ENCODE measurements at regions not wholly inside any gene's neighbourhood (a gene's known extent, or its start where the extent isn't known, plus 50 kb on each side); places are given as distances from the start of the nearest gene placed in this dataset.

GRCh38 chr10:7029672-7030071 is 381.2 kb downstream of the SFMBT2 start:
- TF ChIP-seq CBX3 (IDR thresholded peaks at IDR 0.05; ENCODE audit: low read depth) = no peak
- TF ChIP-seq MAX (IDR thresholded peaks at IDR 0.05) = no peak
- no peak for TF ChIP-seq EZH2phosphoT487 (IDR thresholded peaks at IDR 0.05; ENCODE audit: borderline replicate concordance)
- no peak for TF ChIP-seq TCF7L2 (IDR thresholded peaks at IDR 0.05; ENCODE audit: borderline replicate concordance, extremely low read depth, insufficient read depth, insufficient read length)
- no peaks in the 10 kb centered on the region for H3K4me1 ChIP-seq (ENCODE audit: control insufficient read depth in 1 of 2, insufficient read depth in 2 of 2, low read length in 2 of 2)
- POLR2A ChIA-PET = no interaction called here
- no peak overlapping the region for H2AFZ ChIP-seq (ENCODE audit: low read depth, low read length, poor library complexity, severe bottlenecking)
- H3K9me3 ChIP-seq (ENCODE audit: control insufficient read depth in 1 of 2, insufficient read depth in 1 of 2, low read depth in 1 of 2, low read length in 2 of 2) = no peaks in the 10 kb centered on the region
- intact Hi-C loops (cut with micrococcal nuclease) = no loop called here
- BruUV-seq (replicated peaks) = no TSS peak
- no peak overlapping the region for H3K4me2 ChIP-seq (ENCODE audit: low read length)
- no peaks in the 10 kb centered on the region for H3K79me2 ChIP-seq (ENCODE audit: insufficient read depth, low read length)
- CTCF ChIA-PET = no interaction called here
- no peak overlapping the region for H3K9ac ChIP-seq (ENCODE audit: low read length)
- RAD21 ChIA-PET (ENCODE audit: low non-redundant PET in 1 of 2, low total read pairs in 2 of 2, uncharacterized antibody in 2 of 2, unreplicated experiment in 2 of 2) = no interaction called here
- H3K9me2 ChIP-seq (ENCODE audit: insufficient read depth) = no peaks in the 10 kb centered on the region
- H4K20me1 ChIP-seq (ENCODE audit: insufficient read depth) = no peaks in the 10 kb centered on the region
- ATAC-seq = no peak
- H3K27ac ChIP-seq (ENCODE audit: low read depth, low read length) = no peak overlapping the region
- no peaks in the 10 kb centered on the region for H3K27me3 ChIP-seq (ENCODE audit: insufficient read depth, low read length)
- no peak overlapping the region for H3K4me3 ChIP-seq (replicated peaks in 1 of 2; ENCODE audit: low read depth in 1 of 2, low read length in 2 of 2)
- no peak for DNase-seq (ENCODE audit: low read depth, low spot score)
- H3K36me3 ChIP-seq (ENCODE audit: control insufficient read depth in 1 of 2, insufficient read depth in 2 of 2, low read length in 2 of 2) = no peaks in the 10 kb centered on the region

- Histone ChIP-seq H3K4me2 (ENCODE audit: low read length) (no peak overlapping the region), H3K4me1 (ENCODE audit: control insufficient read depth in 1 of 2, insufficient read depth in 2 of 2, low read length in 2 of 2) (no peaks in the 10 kb centered on the region), H3K36me3 (ENCODE audit: control insufficient read depth in 1 of 2, insufficient read depth in 2 of 2, low read length in 2 of 2) (no peaks in the 10 kb centered on the region), H4K20me1 (ENCODE audit: insufficient read depth) (no peaks in the 10 kb centered on the region), H3K27ac (ENCODE audit: low read depth, low read length) (no peak overlapping the region), H3K27me3 (ENCODE audit: insufficient read depth, low read length) (no peaks in the 10 kb centered on the region), H2AFZ (ENCODE audit: low read depth, low read length, poor library complexity, severe bottlenecking) (no peak overlapping the region), H3K9ac (ENCODE audit: low read length) (no peak overlapping the region), H3K79me2 (ENCODE audit: insufficient read depth, low read length) (no peaks in the 10 kb centered on the region), H3K9me2 (ENCODE audit: insufficient read depth) (no peaks in the 10 kb centered on the region), H3K4me3 (replicated peaks in 1 of 2; ENCODE audit: low read depth in 1 of 2, low read length in 2 of 2) (no peak overlapping the region), H3K9me3 (ENCODE audit: control insufficient read depth in 1 of 2, insufficient read depth in 1 of 2, low read depth in 1 of 2, low read length in 2 of 2) (no peaks in the 10 kb centered on the region)
- DNase-seq (ENCODE audit: low read depth, low spot score) (no peak), ATAC-seq (no peak)
- ChIA-PET POLR2A (no interaction called here), RAD21 (ENCODE audit: low non-redundant PET in 1 of 2, low total read pairs in 2 of 2, uncharacterized antibody in 2 of 2, unreplicated experiment in 2 of 2) (no interaction called here), CTCF (no interaction called here)
- BruUV-seq (replicated peaks) = no TSS peak
- no peak for TF ChIP-seq ZBTB33 (IDR thresholded peaks at IDR 0.05; ENCODE audit: extremely low read depth, insufficient replicate concordance, low read length)
- no peak for TF ChIP-seq CEBPB (IDR thresholded peaks at IDR 0.05; ENCODE audit: low read depth)
- no peak for TF ChIP-seq EZH2 (IDR thresholded peaks at IDR 0.05)
- TF ChIP-seq FOSL1 (IDR thresholded peaks at IDR 0.05; ENCODE audit: low read depth) = no peak
- no peak for TF ChIP-seq ZNF274 (IDR thresholded peaks at IDR 0.05; ENCODE audit: low read depth, low read length)
- TF ChIP-seq CTCF (IDR thresholded peaks at IDR 0.05 in 2 of 3, conservative IDR thresholded peaks at IDR 0.05 in 1 of 3; ENCODE audit: borderline replicate concordance in 1 of 3, insufficient read depth in 1 of 3, low read depth in 2 of 3, low read length in 2 of 3) = no peak
- TF ChIP-seq YY1 (IDR thresholded peaks at IDR 0.05; ENCODE audit: extremely low read depth, insufficient replicate concordance, low read depth, low read length) = no peak
- no peak for TF ChIP-seq CBX3 (IDR thresholded peaks at IDR 0.05; ENCODE audit: low read depth)
- no peak for TF ChIP-seq POLR2AphosphoS5 (IDR thresholded peaks at IDR 0.05; ENCODE audit: low read depth, low read length)
- TF ChIP-seq TCF7L2 (IDR thresholded peaks at IDR 0.05; ENCODE audit: borderline replicate concordance, extremely low read depth, insufficient read depth, insufficient read length) = no peak
- TF ChIP-seq POLR2A (IDR thresholded peaks at IDR 0.05; ENCODE audit: borderline replicate concordance, extremely low read depth, insufficient read depth, insufficient read length) = no peak
- TF ChIP-seq MAX (IDR thresholded peaks at IDR 0.05) = no peak
- TF ChIP-seq SIN3A (IDR thresholded peaks at IDR 0.05; ENCODE audit: low read depth) = no peak
- TF ChIP-seq ZFX (IDR thresholded peaks at IDR 0.05) = no peak
- intact Hi-C loops (cut with micrococcal nuclease) = no loop called here
Measured at GRCh38 chr10:7028809-7029166, 382.0 kb downstream of the SFMBT2 start.

Measured in HCT116 (cell line).